ENCODE measurements at regions not wholly inside any gene's neighbourhood (a gene's known extent, or its start where the extent isn't known, plus 50 kb on each side); places are given as distances from the start of the nearest gene placed in this dataset.
A peak's percentile ranks its signal among the peaks of the same experiment; 100 is the strongest.
"Not testable (repeated sequence)": the region's sequence is repeated elsewhere in the genome, so short reads cannot be mapped to it uniquely, and the experiment has no call there.

GRCh38 chr2:111559301-111559700 is 324.7 kb downstream of the ANAPC1 start:
- not testable (repeated sequence) for H3K36me3 Mint-ChIP-seq, H3K4me3 Mint-ChIP-seq, H3K9me3 Mint-ChIP-seq, H3K27me3 Mint-ChIP-seq, H3K27ac Mint-ChIP-seq, H3K4me1 Mint-ChIP-seq

GRCh38 chr2:111559814-111560213 is 324.2 kb downstream of the ANAPC1 start:
- not testable (repeated sequence) for H3K27me3 Mint-ChIP-seq, H3K27ac Mint-ChIP-seq, H3K36me3 Mint-ChIP-seq

GRCh38 chr2:111566068-111566467 is 317.9 kb downstream of the ANAPC1 start:
- H3K4me1 Mint-ChIP-seq = peaks cover 11% of the 10 kb centered on the region
- H3K4me3 Mint-ChIP-seq, H3K27ac Mint-ChIP-seq, H3K36me3 Mint-ChIP-seq, H3K27me3 Mint-ChIP-seq, H3K9me3 Mint-ChIP-seq: not testable (repeated sequence)

More at GRCh38 chr2:111559814-111560213, 324.2 kb downstream of the ANAPC1 start:
- not testable (repeated sequence) for H3K9me3 Mint-ChIP-seq, H3K4me3 Mint-ChIP-seq, H3K4me1 Mint-ChIP-seq

- H3K36me3 Mint-ChIP-seq, H3K27me3 Mint-ChIP-seq, H3K9me3 Mint-ChIP-seq, H3K27ac Mint-ChIP-seq, H3K4me3 Mint-ChIP-seq: not testable (repeated sequence)
- H3K4me1 Mint-ChIP-seq = peaks cover 11% of the 10 kb centered on the region
Observed at GRCh38 chr2:111567233-111567632, 316.8 kb downstream of the ANAPC1 start.

GRCh38 chr2:111569356-111570199 is 314.4 kb downstream of the ANAPC1 start:
- not testable (repeated sequence) for H3K27ac Mint-ChIP-seq, H3K4me3 Mint-ChIP-seq, H3K27me3 Mint-ChIP-seq, H3K36me3 Mint-ChIP-seq, H3K9me3 Mint-ChIP-seq
- H3K4me1 Mint-ChIP-seq = peaks cover 11% of the 10 kb centered on the region

- not testable (repeated sequence) for H3K27ac Mint-ChIP-seq, H3K9me3 Mint-ChIP-seq, H3K36me3 Mint-ChIP-seq, H3K27me3 Mint-ChIP-seq
- H3K4me3 Mint-ChIP-seq = peak overlapping the region; percentile 39
- H3K4me1 Mint-ChIP-seq = peaks cover 11% of the 10 kb centered on the region
Observed at GRCh38 chr2:111570300-111571114, 313.5 kb downstream of the ANAPC1 start.

- peaks cover 11% of the 10 kb centered on the region for H3K4me1 Mint-ChIP-seq
Observed at GRCh38 chr2:111574803-111575202, 309.2 kb downstream of the ANAPC1 start.

GRCh38 chr2:111577154-111577885 is 306.7 kb downstream of the ANAPC1 start:
- not testable (repeated sequence) for H3K9me3 Mint-ChIP-seq, H3K4me3 Mint-ChIP-seq, H3K36me3 Mint-ChIP-seq, H3K4me1 Mint-ChIP-seq, H3K27ac Mint-ChIP-seq, H3K27me3 Mint-ChIP-seq

More at GRCh38 chr2:111574803-111575202, 309.2 kb downstream of the ANAPC1 start:
- not testable (repeated sequence) for H3K4me3 Mint-ChIP-seq, H3K36me3 Mint-ChIP-seq, H3K9me3 Mint-ChIP-seq, H3K27me3 Mint-ChIP-seq, H3K27ac Mint-ChIP-seq

GRCh38 chr2:111579500-111580134 is 304.4 kb downstream of the ANAPC1 start:
- not testable (repeated sequence) for H3K4me3 Mint-ChIP-seq, H3K4me1 Mint-ChIP-seq, H3K27ac Mint-ChIP-seq

GRCh38 chr2:111580616-111581015 is 303.4 kb downstream of the ANAPC1 start:
- H3K4me3 Mint-ChIP-seq, H3K9me3 Mint-ChIP-seq, H3K27ac Mint-ChIP-seq, H3K36me3 Mint-ChIP-seq, H3K4me1 Mint-ChIP-seq, H3K27me3 Mint-ChIP-seq: not testable (repeated sequence)

More at GRCh38 chr2:111579500-111580134, 304.4 kb downstream of the ANAPC1 start:
- not testable (repeated sequence) for H3K9me3 Mint-ChIP-seq, H3K36me3 Mint-ChIP-seq, H3K27me3 Mint-ChIP-seq

- not testable (repeated sequence) for H3K27ac Mint-ChIP-seq, H3K4me1 Mint-ChIP-seq, H3K9me3 Mint-ChIP-seq, H3K4me3 Mint-ChIP-seq, H3K27me3 Mint-ChIP-seq, H3K36me3 Mint-ChIP-seq
Observed at GRCh38 chr2:111582090-111582489, 301.9 kb downstream of the ANAPC1 start.

GRCh38 chr2:111583480-111583879 is 300.5 kb downstream of the ANAPC1 start:
- not testable (repeated sequence) for H3K27me3 Mint-ChIP-seq, H3K9me3 Mint-ChIP-seq, H3K4me3 Mint-ChIP-seq, H3K4me1 Mint-ChIP-seq, H3K36me3 Mint-ChIP-seq, H3K27ac Mint-ChIP-seq

GRCh38 chr2:111584540-111584939 is 299.5 kb downstream of the ANAPC1 start:
- not testable (repeated sequence) for H3K36me3 Mint-ChIP-seq, H3K27me3 Mint-ChIP-seq, H3K4me3 Mint-ChIP-seq, H3K27ac Mint-ChIP-seq, H3K4me1 Mint-ChIP-seq, H3K9me3 Mint-ChIP-seq

GRCh38 chr2:111584950-111585349 is 299.0 kb downstream of the ANAPC1 start:
- not testable (repeated sequence) for H3K9me3 Mint-ChIP-seq, H3K27me3 Mint-ChIP-seq

GRCh38 chr2:111586014-111586413 is 298.0 kb downstream of the ANAPC1 start:
- not testable (repeated sequence) for H3K4me3 Mint-ChIP-seq, H3K27me3 Mint-ChIP-seq, H3K36me3 Mint-ChIP-seq, H3K27ac Mint-ChIP-seq, H3K9me3 Mint-ChIP-seq, H3K4me1 Mint-ChIP-seq

More at GRCh38 chr2:111584950-111585349, 299.0 kb downstream of the ANAPC1 start:
- not testable (repeated sequence) for H3K4me3 Mint-ChIP-seq, H3K4me1 Mint-ChIP-seq, H3K36me3 Mint-ChIP-seq, H3K27ac Mint-ChIP-seq

Measured in activated naive CD4-positive, alpha-beta T cell treated with anti-CD3 and anti-CD28 coated beads, Interleukin-2, amount 50 U/mL, for 24 hours (primary cell).